NCI-H774 (cell line): ENCODE measurements at regions not wholly inside any gene's neighbourhood (a gene's known extent, or its start where the extent isn't known, plus 50 kb on each side); places are given as distances from the start of the nearest gene placed in this dataset.

Source experiments
- DNase-seq: peaks from one replicate; lab custom pipeline; 2025; lab: John Stamatoyannopoulos, UW

DNA sequence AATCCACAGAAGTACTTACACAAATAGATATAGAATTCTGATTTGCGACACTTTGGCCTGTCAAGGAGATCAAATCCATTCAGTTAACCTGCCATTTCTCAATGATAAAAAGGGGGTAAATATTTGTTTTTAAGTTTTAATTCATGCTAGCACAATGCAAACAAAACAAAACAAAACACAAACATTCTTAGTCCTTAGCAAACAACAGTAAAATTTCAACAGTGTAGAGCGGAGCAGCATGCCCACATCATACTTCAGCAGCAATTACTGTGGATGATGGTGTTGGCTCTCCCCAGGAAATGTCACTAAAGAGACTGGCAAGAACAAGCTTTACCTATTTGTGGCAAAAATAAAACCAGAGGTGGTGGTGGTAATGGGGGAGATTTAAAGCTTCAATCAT, 625.2 kb upstream of the PCDH20 start:
- no peak for DNase-seq

DNA sequence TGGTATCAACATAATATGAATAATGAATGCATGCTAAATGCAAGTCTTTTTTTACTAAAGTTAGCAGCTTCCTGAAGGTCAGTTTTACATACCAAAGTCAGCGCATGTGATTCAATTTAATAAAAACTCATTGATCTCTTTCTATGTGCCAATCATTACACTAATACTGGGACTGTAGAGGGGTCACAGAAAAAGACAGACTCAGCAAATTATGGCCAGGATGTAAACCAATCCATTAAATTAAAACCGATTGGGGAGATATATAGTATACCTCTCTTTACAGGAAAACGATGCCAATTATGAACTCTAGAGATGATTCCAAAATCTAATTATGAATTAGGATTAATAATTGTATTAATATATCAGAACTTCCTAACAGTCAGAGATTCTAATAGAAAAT, 624.4 kb upstream of the PCDH20 start:
- DNase-seq = no peak

DNA sequence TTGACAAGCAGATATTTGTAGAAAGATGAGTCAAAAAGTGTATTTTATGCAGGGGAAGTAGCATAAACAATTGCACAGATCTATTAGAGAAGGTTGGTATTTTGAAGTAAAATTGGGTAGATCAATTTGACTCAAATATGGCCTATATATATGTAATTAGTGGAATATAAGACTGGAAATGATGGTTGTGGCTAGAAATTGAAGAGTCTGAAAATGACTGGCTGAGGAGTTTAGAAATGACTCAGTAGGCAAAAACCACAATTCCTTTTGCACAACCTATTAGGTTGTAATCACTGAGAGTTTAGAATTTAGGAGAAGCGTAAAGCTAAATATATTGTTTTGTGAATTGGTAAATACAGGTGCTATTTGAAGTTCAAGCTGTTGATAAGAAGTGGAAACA, 622.6 kb upstream of the PCDH20 start:
- no peak for DNase-seq

DNA sequence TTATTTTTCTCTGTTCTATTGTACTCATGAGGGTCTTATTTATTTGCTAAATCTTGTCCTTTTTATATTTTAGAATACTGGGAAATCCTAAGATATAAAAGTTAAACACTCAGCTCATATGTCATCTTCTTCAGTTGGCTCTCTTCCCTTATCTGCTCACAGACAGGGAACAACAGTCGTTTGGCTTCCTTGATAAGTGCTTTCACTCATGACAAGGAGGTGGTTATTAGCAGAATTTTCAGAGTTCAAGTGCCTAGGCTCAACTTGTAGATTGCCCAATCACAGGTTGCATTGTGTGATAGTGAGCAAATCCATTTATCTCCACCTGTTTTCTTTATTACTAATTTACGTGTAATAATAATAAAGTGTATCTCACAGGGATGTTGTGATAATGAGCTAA, 620.3 kb upstream of the PCDH20 start:
- DNase-seq = peak; percentile 75

DNA sequence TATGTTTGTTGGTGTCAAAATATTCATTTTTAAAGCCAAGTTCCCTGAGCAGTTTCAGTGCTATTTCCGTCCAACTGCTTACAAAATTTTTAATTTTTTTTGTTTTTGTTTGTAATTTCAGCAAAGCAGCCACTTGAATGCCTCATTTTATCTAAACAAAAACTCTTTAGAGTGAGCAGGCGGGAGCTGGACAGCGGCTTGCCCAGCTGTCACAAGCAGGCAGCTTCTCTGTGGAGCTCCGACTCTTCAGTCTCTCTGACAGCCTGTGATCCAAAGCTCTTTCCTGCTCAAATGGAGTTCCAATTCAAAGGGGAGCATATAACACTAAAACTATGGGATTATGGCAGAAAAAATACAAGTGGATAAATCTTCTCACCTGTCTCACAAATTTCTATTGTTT, 618.3 kb upstream of the PCDH20 start:
- no peak for DNase-seq

DNA sequence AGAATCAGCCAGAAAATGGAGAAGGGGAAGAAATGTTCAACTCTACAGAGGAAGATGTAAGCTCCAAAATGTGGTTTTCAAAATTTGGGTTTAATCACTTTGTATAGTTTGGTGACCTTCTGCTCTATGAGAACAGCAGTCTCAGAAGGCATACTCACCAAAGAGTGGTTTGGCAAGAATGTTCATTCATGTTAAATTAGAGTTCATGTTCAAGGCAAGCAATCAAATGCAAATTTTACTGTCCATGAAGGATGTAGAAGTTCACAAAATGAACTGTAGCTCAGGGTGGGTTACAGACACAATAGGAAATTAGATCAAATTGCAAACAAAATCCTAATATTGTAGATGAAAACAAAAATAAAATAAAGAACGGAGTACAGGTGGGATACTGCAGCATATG, 606.7 kb upstream of the PCDH20 start:
- DNase-seq = no peak

DNA sequence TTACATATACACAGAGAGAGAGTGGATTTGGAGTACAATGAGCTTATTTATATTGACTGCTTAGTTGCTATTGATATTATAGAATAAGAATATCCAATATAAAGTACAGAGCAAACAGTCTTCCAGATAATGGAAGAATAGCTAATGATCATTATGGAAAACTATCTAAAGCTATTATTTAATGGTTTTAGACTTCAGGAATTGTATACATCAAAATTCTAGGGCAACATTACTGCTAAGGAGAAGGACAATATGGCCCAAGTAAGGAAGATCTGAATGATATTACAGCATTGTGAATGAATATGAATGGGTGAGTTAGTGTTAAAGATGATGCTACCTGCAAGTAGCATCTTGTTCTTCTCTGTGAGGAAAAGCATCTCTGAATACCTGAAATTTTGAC, 604.2 kb upstream of the PCDH20 start:
- DNase-seq = no peak

- DNase-seq = no peak
These were observed 598.6 kb upstream of the PCDH20 start for GRCh38 chr13:62014299-62014698.

- no peak for DNase-seq
These were observed 587.8 kb upstream of the PCDH20 start for GRCh38 chr13:62003452-62003851.

DNA sequence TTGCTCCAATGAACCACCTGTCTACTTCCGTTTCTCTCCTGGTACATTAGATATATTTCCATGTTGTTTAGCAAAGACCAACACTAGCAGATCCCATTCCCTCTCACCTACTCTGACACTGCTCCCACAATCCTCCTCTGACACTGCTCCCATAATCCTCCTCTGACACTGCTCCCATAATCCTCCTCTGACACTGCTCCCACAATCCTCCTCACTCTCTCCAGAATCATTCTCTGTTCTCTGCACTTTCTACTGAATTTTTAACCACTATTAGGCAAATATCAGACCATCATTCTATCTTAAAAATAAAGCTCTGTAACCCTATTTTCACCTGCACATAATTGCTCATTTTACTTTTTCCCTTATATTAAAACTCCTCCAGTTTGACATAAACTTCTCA, 578.5 kb upstream of the PCDH20 start:
- no peak for DNase-seq

DNA sequence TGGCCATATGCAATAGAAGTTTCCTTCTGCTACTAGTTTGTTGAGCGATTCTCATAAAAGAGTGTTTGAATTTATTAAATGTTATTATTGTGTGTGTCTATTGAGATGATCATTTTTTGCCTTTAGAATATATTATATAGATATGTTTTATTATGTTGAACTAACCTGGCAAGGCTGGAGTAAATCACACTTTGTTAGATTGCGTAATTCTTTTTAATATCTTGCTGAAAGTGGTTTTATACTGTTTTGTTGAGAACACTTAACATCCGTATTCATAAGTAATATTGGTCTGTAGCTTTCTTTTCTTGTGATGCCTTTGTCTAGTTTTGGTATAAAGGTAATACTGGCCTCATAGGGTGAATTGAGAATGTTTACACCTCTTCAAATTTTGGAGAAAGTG, 574.3 kb upstream of the PCDH20 start:
- DNase-seq = no peak

DNA sequence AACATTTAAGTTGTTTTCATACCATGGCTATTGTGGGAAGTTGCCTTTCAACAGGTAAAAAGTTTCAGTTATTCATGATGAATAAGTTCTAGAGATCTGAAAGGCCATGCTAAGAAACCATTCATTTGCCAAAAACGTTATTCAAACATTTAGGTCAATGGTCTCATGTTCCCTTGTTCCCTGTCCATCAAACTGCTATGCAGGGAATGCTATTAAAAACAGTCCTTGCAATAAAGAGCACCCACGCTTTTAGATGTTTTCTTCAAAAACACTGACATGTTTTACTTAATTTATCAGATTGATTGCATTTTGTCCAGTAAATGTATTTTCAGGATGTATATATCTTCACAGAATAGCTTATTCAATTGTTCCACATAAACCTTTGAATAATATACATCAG, 573.2 kb upstream of the PCDH20 start:
- DNase-seq = no peak

DNA sequence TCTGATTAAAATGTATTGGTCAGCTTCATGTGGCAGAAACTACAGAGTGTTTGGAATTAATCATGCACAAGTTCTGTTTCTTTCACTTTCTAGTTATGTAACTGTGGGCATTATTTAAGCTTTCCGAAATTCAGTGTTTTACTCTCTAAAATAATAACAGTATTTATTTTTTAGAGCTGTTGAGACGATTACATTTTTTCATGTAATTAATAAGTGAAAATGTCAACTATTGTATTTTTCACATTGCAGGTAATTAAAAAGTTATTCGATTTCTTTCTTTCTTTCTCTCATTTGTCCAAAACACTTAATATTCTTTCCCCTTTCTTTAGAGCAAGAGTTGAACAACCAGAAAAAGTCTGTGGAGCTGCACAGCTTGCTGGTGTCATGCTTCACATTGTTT, 559.4 kb upstream of the PCDH20 start:
- no peak for DNase-seq

DNA sequence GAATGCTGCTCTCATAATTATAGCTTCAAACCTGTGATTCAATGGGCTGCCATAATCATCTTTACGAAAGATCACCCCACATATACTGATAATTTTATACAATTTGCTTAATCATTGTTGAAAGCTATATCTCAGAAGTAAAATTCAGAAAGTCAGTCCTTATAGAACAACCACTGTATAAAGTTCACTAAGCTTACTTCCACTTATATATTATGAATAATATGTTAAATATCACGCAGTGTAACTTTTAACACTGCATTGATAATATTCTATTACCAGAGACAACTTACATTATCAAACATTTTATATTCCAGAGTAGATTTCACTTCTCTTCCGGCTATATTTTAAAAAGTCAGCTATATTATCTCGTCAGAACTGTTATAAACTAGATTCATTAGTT, 550.1 kb upstream of the PCDH20 start:
- no peak for DNase-seq

DNA sequence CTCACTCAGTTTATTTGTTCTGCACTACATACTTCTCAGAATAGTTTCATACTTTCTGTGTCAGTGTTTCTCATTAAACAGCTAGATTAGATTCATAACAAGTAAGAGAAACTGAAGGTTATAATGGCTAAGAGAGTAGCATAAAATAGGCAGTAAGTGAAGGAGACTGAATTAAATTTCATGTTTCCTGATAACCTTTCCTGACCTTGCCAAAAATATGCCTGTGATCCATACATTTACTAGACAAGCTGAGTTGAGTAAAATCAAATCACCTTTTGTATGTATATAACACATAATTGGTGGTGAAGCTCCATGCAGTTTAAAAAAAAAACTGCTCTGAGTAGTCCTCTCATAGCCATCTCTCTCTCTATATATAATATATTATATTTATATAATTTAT, 545.3 kb upstream of the PCDH20 start:
- no peak for DNase-seq

- DNase-seq = no peak
These were observed 538.4 kb upstream of the PCDH20 start for GRCh38 chr13:61954092-61954491.

- DNase-seq = no peak
These were observed 535.2 kb upstream of the PCDH20 start for GRCh38 chr13:61950828-61951227.

DNA sequence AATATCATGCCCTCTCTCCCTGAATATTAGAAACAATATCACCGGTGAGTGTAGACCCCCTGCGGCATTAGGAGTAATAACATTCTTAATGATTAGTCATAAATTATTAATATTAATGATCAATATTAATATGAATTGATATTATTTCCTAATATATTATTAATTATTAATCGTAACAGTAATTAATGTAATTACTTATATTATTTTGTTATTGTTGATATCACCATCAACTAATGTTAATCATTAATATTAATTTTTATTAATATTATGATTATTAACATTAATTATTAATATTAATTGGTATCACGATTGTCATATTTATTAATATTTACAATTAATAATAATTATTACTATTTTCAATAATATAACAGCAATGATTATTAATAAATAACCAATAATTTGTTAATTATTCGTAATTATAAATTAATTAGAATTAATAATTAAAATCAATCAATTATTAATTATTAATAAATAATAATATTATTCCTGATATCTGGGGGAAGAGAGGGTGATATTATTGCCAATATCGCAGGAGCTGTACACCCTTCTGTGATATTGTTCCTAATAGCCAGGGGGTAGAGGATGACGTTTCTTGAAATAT, 528.8 kb upstream of the PCDH20 start:
- no peak for DNase-seq

DNA sequence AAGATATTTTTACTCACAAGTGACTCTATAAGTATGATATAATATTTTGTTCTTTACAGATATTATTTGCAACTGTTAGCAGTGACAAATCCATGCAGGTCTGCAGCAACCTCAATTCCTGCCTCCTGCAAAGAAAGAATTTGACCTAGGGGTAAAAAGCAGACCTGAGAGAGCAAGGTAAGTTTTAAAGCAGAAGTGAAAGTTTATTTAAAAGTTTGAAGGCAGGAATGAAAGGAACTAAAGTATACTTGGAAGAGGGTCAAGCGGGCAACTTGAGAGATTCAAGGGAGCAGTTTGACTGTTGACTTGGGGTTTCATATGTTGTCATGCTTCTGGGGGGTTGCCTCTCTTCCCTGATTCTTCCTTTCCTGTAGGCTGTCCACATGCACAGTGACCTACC, 520.1 kb upstream of the PCDH20 start:
- DNase-seq = no peak

DNA sequence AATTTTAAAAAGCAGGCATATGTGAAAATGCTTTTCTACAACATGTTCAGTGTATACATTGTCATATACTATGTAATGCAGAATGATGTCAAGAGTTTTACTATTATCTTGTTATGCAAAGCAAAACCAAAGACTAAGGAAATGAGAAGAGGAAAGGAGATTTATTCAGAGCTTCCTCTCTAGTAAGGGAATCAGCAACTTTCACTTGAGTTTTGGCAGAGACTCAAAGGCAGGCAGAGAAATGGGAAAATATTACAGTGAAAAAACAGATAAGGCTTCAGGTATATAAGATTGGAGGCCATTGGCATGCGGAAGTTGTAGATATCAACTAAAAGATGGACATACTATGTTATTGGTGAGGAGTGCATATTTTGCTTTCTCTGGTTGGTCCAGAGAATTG, 512.0 kb upstream of the PCDH20 start:
- no peak for DNase-seq

GRCh38 chr13:61918841-61919240, 503.2 kb upstream of the PCDH20 start:
- no peak for DNase-seq

DNA sequence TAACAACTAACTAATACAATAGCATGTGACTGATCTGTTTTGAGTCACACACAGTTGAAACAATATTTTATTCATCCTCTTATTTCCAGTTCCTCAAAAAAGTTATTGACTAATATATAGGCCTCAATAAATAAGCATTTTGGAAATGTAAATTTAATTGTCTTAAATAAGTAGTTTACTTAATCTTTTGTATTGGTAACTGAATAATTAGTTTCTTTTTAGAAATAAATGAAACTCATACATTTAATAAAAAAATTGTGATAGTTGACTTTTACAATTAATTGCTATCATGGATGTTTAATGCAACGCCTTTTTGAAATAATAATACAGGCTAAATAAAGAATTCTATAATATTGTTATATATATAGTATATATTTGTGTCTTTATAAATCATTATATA, 500.8 kb upstream of the PCDH20 start:
- DNase-seq = no peak

DNA sequence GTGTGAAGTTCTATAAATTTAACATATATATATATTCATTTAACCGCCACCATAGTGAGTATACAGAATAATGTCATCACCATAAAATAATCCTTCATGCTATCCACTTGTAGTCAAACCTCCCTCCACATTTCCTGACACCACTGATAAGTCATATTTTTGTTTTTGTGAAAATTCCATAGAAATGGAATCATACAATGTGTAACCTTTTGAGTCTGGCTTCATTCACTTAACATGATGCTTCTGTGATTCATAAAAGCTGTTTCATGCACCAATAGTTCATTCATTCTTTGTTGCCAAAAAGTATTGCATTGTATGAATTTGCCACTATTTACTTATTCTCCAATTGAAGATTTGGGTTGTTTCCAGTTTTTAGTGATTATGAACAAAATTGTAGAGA, 497.5 kb upstream of the PCDH20 start:
- no peak for DNase-seq

DNA sequence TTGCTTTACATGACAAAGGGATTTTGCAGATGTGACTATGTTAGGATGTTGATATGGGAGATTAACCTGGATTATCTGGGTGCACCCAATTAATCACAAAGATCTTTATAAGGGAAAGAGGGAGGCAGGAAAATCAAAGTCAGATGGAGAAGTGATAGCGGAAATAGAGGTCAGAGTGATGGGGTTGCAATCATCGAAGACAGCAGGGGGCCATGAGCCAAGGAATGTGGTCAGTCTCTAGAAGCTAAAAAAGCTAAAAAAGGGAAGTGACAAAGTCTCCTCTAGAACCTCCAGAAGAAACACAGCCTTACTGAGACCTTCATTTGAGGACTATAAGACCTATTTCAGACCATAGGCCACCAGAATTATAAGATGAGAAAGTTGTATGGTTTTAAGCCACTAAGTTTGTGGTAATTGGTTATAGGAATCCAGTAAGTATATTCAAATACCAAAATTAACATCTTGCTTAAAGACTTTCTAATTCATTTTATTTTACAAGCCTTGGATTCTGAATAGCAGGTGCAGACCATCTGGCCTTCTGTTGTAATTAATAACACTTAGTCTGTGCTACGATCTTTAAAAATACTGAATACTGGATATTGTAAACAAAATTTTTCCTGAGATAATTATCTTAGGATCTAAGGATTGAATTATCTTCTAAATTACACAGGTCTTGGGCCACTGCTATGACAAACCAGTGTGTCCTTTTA, 493.4 kb upstream of the PCDH20 start:
- DNase-seq = no peak
